GM21526 (cell line): ENCODE measurements at regions not wholly inside any gene's neighbourhood (a gene's known extent, or its start where the extent isn't known, plus 50 kb on each side); places are given as distances from the start of the nearest gene placed in this dataset.

ENCODE experiments used
- ATAC-seq: cut with Tn5 transposase; IDR thresholded peaks from one replicate; pipeline ENCODE4 v1.9.1; 2021; ENCODE audit warnings: moderate library complexity; ENCODE audit not compliant: unreplicated experiment, low FRiP score

DNA sequence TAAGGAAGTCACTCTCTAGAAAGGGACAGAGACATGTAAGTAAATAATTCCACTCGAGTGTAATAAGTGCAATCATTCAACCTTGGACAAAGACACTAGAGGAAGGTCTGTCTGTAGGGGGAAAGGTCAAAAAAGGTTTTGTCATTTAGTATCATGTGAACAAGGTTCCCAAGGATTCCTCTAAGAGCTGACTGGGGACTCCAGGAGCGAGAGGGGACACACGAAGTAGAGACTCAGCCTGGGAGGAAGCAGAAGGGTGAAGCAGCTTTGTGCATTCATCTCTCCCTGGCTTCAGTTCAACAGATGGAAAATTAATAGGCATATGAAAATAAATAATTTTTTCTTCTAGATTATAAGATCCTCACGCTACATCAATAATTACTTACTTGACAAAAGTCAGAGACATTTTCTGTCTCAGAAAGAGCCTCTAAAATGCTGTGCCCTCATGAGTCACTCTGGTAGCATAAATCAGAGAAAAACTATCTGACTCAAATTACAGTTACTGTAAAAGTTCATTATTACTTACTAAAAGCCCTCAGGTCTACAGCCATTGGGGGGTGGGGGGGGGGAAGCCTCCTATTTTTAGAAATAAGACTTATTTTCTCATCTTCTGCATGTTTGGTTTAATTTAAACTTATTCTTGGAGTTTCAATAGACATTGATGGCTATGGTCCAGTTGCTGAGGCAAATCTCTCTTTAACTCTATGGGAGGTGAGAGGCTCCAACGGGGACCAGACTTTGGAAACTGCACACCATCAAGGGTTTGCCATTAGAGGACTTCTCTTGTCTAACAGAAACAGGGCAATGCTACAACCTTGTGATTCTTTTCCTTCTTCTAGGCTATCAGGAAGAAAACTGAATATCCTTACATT lies 275.1 kb upstream of the KLF14 start:
- ATAC-seq = no peak

DNA sequence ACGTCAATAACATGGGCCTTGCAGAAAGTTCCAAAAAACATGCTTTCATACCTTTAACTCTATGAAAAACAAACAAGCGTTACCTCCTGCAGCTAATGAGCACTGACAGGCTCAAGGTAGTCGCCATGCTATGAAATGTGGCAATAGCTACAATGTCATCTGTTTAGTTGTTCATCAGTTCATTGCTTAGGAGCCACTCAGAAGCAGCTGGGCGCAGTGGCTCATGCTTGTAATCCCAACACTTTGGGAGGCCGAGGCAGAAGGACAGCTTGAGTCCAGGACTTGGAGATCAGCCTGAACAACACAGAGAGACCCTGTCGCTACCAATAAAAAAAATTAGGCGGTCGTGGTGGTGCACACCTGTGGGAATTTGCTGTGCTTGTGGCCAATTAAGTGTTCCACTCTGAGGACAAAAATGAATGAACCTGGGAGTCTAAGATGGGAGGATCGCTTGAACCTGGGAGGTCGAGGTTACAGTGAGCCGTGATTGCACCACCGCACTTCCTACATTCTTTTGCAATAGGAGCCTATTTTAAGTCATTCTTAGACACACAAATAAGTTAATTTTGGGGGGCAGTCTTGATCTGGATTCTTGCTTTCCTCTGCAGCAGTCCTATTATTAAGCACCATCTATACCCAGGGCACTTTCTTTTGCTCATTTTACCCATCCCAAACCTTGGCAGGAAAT lies 276.2 kb upstream of the KLF14 start:
- ATAC-seq = no peak

GRCh38 chr7:131010717-131011431 lies 276.9 kb upstream of the KLF14 start:
- ATAC-seq = no peak

GRCh38 chr7:131011432-131011742 lies 277.4 kb upstream of the KLF14 start:
- no peak for ATAC-seq

DNA sequence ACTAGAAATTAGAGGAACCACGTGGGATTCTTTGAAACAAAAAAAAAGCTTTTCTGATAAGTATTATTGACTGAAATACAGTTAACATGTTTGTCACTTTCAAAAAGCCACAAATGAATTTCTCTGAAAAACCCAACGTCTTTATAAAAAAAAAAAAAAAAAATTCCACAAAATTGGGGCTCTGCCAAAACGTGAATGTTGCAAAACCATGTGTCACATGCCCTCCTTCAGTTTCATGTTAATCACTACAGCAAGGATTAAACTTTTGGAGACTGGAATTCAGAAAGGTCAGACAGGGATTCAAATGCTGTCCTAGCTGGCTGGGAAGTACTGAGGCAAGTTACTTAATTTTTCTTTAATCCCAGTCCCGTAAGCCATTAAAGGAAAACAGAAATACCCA lies 278.0 kb upstream of the KLF14 start:
- no peak for ATAC-seq

DNA sequence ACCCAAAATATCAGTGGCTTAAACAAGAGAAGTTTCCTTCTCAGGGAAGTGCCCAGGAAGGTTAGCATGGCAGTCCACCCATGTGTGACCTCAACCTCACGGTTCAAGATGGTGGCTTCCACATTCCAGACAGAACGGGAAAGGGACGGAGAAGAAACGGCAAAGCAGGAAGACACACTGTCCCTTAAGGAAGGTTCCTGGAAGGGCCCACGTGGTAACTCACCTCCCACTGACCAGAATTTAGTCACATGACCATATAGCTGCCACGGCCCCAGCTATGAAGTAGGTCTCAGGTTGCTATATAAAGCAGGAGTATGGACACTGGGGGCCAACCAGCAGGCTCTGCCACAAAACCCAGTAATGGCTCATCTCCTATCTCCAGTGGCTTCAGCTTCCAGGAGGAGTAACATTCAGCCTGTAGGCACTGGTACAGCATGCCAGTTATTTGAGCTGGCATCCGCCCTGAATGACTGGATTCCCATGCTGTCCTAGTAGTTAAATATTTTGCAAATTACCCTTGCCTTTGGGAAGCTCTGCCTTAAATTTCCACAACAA lies 278.5 kb upstream of the KLF14 start:
- no peak for ATAC-seq

DNA sequence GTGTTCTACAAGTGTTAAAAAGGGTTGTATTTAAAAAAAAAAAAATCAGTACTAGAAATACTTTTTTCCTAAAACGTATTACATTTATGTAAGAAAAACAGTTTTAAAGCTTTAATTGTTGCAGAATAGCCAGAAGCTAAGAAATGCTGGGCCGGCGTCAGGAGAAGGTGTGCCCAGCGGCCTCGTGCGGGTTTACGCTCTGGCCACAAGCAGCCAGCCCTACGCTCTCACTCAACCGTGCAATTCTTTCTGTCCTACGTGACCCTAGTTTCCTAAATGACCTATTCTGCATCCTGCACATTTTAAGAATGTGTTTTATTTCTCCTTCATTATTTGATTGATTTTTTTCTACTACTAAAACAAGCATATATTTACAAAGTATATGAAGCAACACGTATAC lies 279.7 kb upstream of the KLF14 start:
- no peak for ATAC-seq

- no peak for ATAC-seq
Observed at GRCh38 chr7:131014906-131015656, 281.1 kb upstream of the KLF14 start.

DNA sequence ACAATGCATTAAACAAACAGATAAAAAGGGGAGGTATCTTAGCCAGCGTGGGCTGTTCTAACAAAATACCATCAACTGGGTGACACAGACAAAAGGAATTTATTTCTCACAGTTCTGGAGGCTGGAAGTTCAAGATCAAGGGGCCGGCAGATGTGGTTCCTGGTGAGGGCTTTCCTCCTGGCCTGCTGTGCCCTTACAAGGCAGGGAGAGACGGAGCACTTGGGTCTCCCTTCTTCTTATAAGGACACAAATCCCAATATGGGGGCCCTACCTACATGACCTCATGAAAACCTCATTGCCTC lies 281.6 kb upstream of the KLF14 start:
- no peak for ATAC-seq

- no peak for ATAC-seq
Observed at GRCh38 chr7:131016230-131016629, 282.2 kb upstream of the KLF14 start.

DNA sequence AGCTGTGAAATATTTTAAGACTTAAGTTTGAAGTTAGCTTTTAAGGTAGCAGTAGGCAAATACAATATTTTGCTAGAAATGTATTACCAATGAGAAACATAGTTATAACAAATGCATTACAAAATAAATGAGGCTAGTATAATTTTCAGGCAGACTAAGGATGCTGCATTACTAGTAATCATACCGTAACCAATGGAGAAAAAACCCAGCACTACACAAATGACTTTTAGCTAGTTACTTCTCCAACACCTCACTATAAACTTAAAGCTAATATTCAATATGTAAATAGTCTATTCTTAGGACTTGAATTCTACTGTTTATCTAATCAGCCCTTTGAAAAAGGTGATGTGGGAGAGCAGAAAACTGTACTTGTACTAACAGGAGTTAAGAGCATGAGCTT lies 285.3 kb upstream of the KLF14 start:
- no peak for ATAC-seq

DNA sequence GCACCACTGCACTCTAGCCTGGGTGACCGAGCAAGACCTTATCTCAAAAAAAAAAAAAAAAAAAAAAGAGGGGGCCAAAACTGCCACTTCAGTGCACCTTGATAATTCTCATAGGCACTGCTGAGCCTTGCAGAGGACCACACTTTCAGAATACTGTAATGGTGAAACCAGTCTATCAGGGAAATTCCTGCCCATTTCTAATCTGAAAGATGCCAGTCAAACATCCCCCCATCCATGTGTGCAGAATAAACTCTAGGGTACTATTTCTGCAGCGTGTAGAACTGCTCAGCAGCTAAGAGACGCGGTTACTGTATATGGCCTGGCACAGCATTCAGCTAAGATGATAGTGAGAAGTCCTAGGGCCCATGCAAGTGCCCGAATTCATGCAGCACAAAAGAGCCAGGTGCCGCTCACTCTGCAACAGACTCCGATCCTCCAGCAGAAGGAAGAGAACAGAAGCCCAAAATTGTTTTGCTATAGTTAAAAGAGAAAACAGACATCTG lies 286.8 kb upstream of the KLF14 start:
- no peak for ATAC-seq

- no peak for ATAC-seq
Observed at GRCh38 chr7:131021460-131021859, 287.5 kb upstream of the KLF14 start.

DNA sequence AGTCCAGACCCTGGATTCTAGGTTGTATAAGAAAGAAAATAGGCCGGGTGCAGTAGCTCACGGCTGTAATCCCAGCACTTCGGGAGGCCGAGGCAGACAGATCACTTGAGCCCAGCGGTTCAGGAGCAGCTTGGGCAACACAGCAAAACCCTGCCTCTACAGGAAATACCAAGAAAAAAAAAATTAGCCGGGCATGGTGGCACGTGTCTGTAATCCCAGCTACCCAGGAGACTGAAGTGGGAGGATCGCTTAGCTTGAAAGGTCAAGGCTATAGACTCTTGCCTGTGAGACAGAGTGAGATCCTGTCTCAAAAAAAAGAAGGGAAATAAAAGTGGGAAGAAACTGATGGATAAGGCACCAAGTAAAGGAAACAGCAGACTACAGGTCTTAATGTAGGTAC lies 287.9 kb upstream of the KLF14 start:
- ATAC-seq = no peak

- no peak for ATAC-seq
Observed at GRCh38 chr7:131026297-131027000, 292.4 kb upstream of the KLF14 start.

- no peak for ATAC-seq
Observed at GRCh38 chr7:131027287-131027773, 293.3 kb upstream of the KLF14 start.

- no peak for ATAC-seq
Observed at GRCh38 chr7:131028295-131028694, 294.3 kb upstream of the KLF14 start.

GRCh38 chr7:131029002-131029401 lies 295.0 kb upstream of the KLF14 start:
- ATAC-seq = no peak

DNA sequence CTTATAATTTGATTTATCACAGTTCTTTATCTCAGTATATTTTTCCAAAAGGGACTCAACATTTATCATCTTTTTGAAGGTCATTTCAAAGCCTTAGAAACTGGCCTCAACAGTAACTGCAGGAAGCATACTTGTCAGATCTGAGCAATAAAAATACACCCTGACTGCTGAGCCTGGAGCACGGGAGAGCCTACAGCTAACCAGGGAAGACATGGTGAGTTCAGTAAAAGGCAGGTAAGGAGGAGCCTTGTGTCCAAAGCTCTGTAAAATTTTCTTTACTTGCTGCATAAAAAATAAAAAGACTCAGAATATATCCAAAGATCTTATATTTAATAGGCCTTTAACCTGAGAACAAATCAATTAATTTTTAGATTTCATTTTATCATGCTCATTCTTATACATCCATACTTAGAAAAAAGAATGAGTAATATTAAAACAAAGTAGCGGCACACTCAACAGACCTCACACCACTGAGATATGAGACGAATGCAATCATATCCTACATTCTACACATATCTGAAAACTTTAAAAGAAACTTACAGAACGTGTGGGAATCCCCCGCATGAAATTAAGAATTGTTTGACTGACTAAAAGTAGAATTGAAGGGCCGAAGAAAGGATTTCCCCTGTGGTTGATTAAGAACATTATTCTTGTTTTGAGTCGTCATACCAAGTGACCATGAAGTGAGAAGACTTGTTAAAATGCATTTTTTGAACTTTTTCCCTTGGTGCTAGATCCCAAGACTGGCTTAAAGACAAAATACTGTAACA lies 296.4 kb upstream of the MKLN1 start:
- peak; percentile 60 for ATAC-seq
